ENCODE measurements at regions not wholly inside any gene's neighbourhood (a gene's known extent, or its start where the extent isn't known, plus 50 kb on each side); places are given as distances from the start of the nearest gene placed in this dataset.
"Not testable (repeated sequence)": the region's sequence is repeated elsewhere in the genome, so short reads cannot be mapped to it uniquely, and the experiment has no call there.

GRCh38 chr14:19216480-19216879 is 217.7 kb downstream of the POTEG start:
- H4K8ac ChIP-seq (ENCODE audit: extremely low read depth, insufficient read depth, low read length); H4K20me1 ChIP-seq (replicated peaks in 1 of 2; ENCODE audit: control insufficient read depth in 1 of 2, insufficient read depth in 2 of 2, low read length in 2 of 2); H3K56ac ChIP-seq (replicated peaks; ENCODE audit: insufficient read length, low read depth, low read length); H3K27ac ChIP-seq (ENCODE audit: low read depth, low read length); H3K4me1 ChIP-seq (replicated peaks in 1 of 4; ENCODE audit: control insufficient read depth in 3 of 4, insufficient read depth in 4 of 4, low read length in 3 of 4); FAIRE-seq; H3K23ac ChIP-seq (ENCODE audit: insufficient read length); H2BK20ac ChIP-seq (ENCODE audit: low read length); CTCF ChIA-PET (ENCODE audit: partially characterized antibody); H4K91ac ChIP-seq (replicated peaks; ENCODE audit: insufficient read length, low read length); H3K4ac ChIP-seq (replicated peaks; ENCODE audit: insufficient read length, low read depth, low read length); DNase-seq (ENCODE audit: low read depth in 1 of 2, low spot score in 2 of 2); H3K9me3 ChIP-seq (ENCODE audit: insufficient read depth in 2 of 2, low read depth in 1 of 2, low read length in 1 of 2); H2BK5ac ChIP-seq (ENCODE audit: low read depth, low read length); POLR2A ChIA-PET (ENCODE audit: partially characterized antibody); H4K5ac ChIP-seq (ENCODE audit: insufficient read length, low read depth, low read length); H2AK5ac ChIP-seq (ENCODE audit: low read depth, low read length); H3K27me3 ChIP-seq (replicated peaks in 1 of 4; ENCODE audit: control insufficient read depth in 3 of 4, extremely low read depth in 1 of 4, insufficient read depth in 3 of 4, low read length in 3 of 4); H2BK120ac ChIP-seq (replicated peaks; ENCODE audit: low read depth, low read length); H2BK12ac ChIP-seq (ENCODE audit: low read depth, low read length); H2BK15ac ChIP-seq (ENCODE audit: low read length); H2AFZ ChIP-seq (ENCODE audit: low read length); H3K9ac ChIP-seq (replicated peaks in 1 of 4; ENCODE audit: extremely low read depth in 1 of 4, low read depth in 3 of 4, low read length in 3 of 4); H3K14ac ChIP-seq (ENCODE audit: insufficient read length); H3K36me3 ChIP-seq (ENCODE audit: control insufficient read depth in 2 of 4, insufficient read depth in 4 of 4, low read length in 3 of 4); H3K18ac ChIP-seq (ENCODE audit: extremely low read depth, low read length); H3K4me3 ChIP-seq (ENCODE audit: extremely low read depth in 1 of 4, insufficient read depth in 2 of 4, low read depth in 3 of 4, low read length in 4 of 4); H3K4me2 ChIP-seq (ENCODE audit: insufficient read depth in 1 of 2, low read depth in 2 of 2, low read length in 2 of 2); H3K23me2 ChIP-seq (ENCODE audit: low read depth, low read length); H3K79me2 ChIP-seq (ENCODE audit: control insufficient read depth in 1 of 2, insufficient read depth in 2 of 2, low read length in 2 of 2); H3K79me1 ChIP-seq (ENCODE audit: low read depth, low read length): not testable (repeated sequence)
- no CpG with 5 or more reads among the region's 9 CpGs for WGBS, 2 experiments (ENCODE audit: extremely low coverage in 1 of 2, insufficient coverage in 1 of 2, insufficient read length in 1 of 2, insufficient replicate concordance in 2 of 2, low coverage in 1 of 2, low lambda C conversion rate in 2 of 2, missing lambda C conversion rate in 1 of 2)

- H4K8ac ChIP-seq (ENCODE audit: extremely low read depth, insufficient read depth, low read length); H3K4ac ChIP-seq (replicated peaks; ENCODE audit: insufficient read length, low read depth, low read length); H3K4me1 ChIP-seq (replicated peaks in 1 of 4; ENCODE audit: control insufficient read depth in 3 of 4, insufficient read depth in 4 of 4, low read length in 3 of 4); H3K4me3 ChIP-seq (ENCODE audit: extremely low read depth in 1 of 4, insufficient read depth in 2 of 4, low read depth in 3 of 4, low read length in 4 of 4); CTCF ChIA-PET (ENCODE audit: partially characterized antibody); H3K79me2 ChIP-seq (ENCODE audit: control insufficient read depth in 1 of 2, insufficient read depth in 2 of 2, low read length in 2 of 2); H3K4me2 ChIP-seq (ENCODE audit: insufficient read depth in 1 of 2, low read depth in 2 of 2, low read length in 2 of 2); H3K27me3 ChIP-seq (replicated peaks in 1 of 4; ENCODE audit: control insufficient read depth in 3 of 4, extremely low read depth in 1 of 4, insufficient read depth in 3 of 4, low read length in 3 of 4); DNase-seq (ENCODE audit: low read depth in 1 of 2, low spot score in 2 of 2); H3K79me1 ChIP-seq (ENCODE audit: low read depth, low read length); H2BK12ac ChIP-seq (ENCODE audit: low read depth, low read length); H3K23ac ChIP-seq (ENCODE audit: insufficient read length); H2BK5ac ChIP-seq (ENCODE audit: low read depth, low read length); H3K36me3 ChIP-seq (ENCODE audit: control insufficient read depth in 2 of 4, insufficient read depth in 4 of 4, low read length in 3 of 4); H4K20me1 ChIP-seq (replicated peaks in 1 of 2; ENCODE audit: control insufficient read depth in 1 of 2, insufficient read depth in 2 of 2, low read length in 2 of 2); POLR2A ChIA-PET (ENCODE audit: partially characterized antibody); H3K9ac ChIP-seq (replicated peaks in 1 of 4; ENCODE audit: extremely low read depth in 1 of 4, low read depth in 3 of 4, low read length in 3 of 4); H4K5ac ChIP-seq (ENCODE audit: insufficient read length, low read depth, low read length); H2AFZ ChIP-seq (ENCODE audit: low read length); H3K27ac ChIP-seq (ENCODE audit: low read depth, low read length); H2BK120ac ChIP-seq (replicated peaks; ENCODE audit: low read depth, low read length); FAIRE-seq; H3K23me2 ChIP-seq (ENCODE audit: low read depth, low read length); H4K91ac ChIP-seq (replicated peaks; ENCODE audit: insufficient read length, low read length); H2BK20ac ChIP-seq (ENCODE audit: low read length); H3K9me3 ChIP-seq (ENCODE audit: insufficient read depth in 2 of 2, low read depth in 1 of 2, low read length in 1 of 2); H3K18ac ChIP-seq (ENCODE audit: extremely low read depth, low read length); H3K14ac ChIP-seq (ENCODE audit: insufficient read length); H2AK5ac ChIP-seq (ENCODE audit: low read depth, low read length); H2BK15ac ChIP-seq (ENCODE audit: low read length); H3K56ac ChIP-seq (replicated peaks; ENCODE audit: insufficient read length, low read depth, low read length): not testable (repeated sequence)
- WGBS, 2 experiments (ENCODE audit: extremely low coverage in 1 of 2, insufficient coverage in 1 of 2, insufficient read length in 1 of 2, insufficient replicate concordance in 2 of 2, low coverage in 1 of 2, low lambda C conversion rate in 2 of 2, missing lambda C conversion rate in 1 of 2): 94% methylated on average over 3 of the region's 3 CpGs; no CpG with 5 or more reads in 1 of the 2 experiments
Measured at GRCh38 chr14:19219423-19219822, 214.7 kb downstream of the POTEG start.
